Gastroesophageal sphincter (tissue), 4 donors: ENCODE measurements at regions not wholly inside any gene's neighbourhood (a gene's known extent, or its start where the extent isn't known, plus 50 kb on each side); places are given as distances from the start of the nearest gene placed in this dataset.

Experiments used
- ATAC-seq: fragments of 150-250 bp; one replicate; pipeline ENCODE4 v1.9.1; 2016; ENCODE audit warnings: mild to moderate bottlenecking, moderate library complexity
- H3K27ac ChIP-seq, 4 donors: fragments of 200-600 bp; sonication (generic) in 3 of 4; 1 replicate in 3 of 4; 2 replicates in 1 of 4; pipeline ENCODE4 v1.5.1; 2016 to 2019
- H3K27me3 ChIP-seq: fragments of 200-600 bp; sonication (generic); one replicate; pipeline ENCODE4 v1.5.1; 2019
- H3K36me3 ChIP-seq, 2 donors: fragments of 200-600 bp; sonication (generic); one replicate each; pipeline ENCODE4 v1.5.1; 2019; ENCODE audit warnings: control low read depth in 1 of 2
- H3K4me1 ChIP-seq, 3 donors: fragments of 200-600 bp; sonication (generic); 1 replicate in 2 of 3; 2 replicates in 1 of 3; pipeline ENCODE4 v1.5.1; 2016 to 2019; ENCODE audit warnings: control low read depth in 2 of 3
- H3K4me3 ChIP-seq, 2 donors: fragments of 200-600 bp; sonication (generic); one replicate each; pipeline ENCODE4 v1.5.1; 2019; ENCODE audit warnings: mild to moderate bottlenecking in 1 of 2, moderate library complexity in 1 of 2
- H3K9me3 ChIP-seq, 3 donors: fragments of 200-600 bp; sonication (generic); one replicate each; pipeline ENCODE4 v1.5.1; 2017 to 2019; ENCODE audit warnings: control low read depth in 2 of 3
- EP300 ChIP-seq: sonication (generic); formaldehyde crosslinking; IDR thresholded peaks from one replicate; pipeline ENCODE4 v1.6.1; 2017; ENCODE audit warnings: antibody characterized with exemption, mild to moderate bottlenecking
- POLR2A ChIP-seq, 2 donors: fragments of 450-650 bp; IDR thresholded peaks; one replicate each; pipeline ENCODE4 v1.6.1; 2017; ENCODE audit warnings: antibody characterized with exemption in 2 of 2, mild to moderate bottlenecking in 2 of 2, moderate library complexity in 1 of 2
- POLR2AphosphoS5 ChIP-seq: sonication (generic); formaldehyde crosslinking; IDR thresholded peaks from one replicate; pipeline ENCODE4 v1.6.1; 2017; ENCODE audit warnings: antibody characterized with exemption
- WGBS, 2 donors: methylation state at CpG; one replicate each; pipeline ENCODE4 v1.1.5; 2018; ENCODE audit warnings: low coverage in 1 of 2; 5-methylcytosine and 5-hydroxymethylcytosine counted together
- TF ChIP-seq, protein P1 (sequence below), 4 experiments: fragments of 200-600 bp in 2 of 4; fragments of 450-650 bp in 2 of 4; sonication (generic) in 1 of 4; IDR thresholded peaks; one replicate each; pipeline ENCODE4 v1.5.1; 2017 to 2019; ENCODE audit warnings: antibody characterized with exemption in 4 of 4, mild to moderate bottlenecking in 2 of 4, moderate library complexity in 2 of 4

DNA sequence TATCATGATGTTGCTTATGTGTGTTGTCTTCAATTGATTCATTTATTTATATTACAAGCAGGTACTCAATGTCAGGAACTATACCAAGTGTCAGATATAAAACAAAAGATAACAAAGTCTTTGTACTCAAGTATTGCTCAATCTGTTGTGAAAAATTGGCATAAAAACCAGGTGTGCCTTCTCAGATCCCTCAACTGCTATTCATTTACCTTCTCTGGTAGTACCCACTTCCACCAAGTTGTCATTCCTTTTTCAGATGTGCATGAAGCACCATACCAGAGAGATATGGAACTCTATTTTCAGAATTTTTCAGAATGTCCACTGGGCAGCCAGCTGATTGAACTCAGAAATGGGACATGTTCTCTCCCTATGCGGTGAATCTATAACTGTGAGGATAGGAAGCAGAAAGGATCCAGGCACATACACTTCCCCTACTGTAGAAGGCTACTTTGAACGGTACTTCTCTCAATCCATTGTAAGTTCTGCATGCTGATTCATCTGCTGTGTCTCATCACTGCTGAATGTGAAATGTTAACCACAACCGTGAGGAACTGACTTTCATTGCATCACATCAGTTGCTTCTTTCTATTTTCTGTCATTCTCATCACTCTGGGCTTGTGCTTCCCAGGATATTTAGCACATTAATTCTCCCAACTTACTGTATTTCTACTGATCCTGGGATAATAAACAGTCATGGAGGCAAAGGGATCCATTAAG, 1621.3 kb downstream of the SUCLG1 start:
- H3K27ac ChIP-seq = no peak overlapping the region
- H3K4me1 ChIP-seq = no peaks in the 10 kb centered on the region
- 54 to 82% methylated on average over 3 of the region's 3 CpGs for WGBS, 2 donors
- H3K27me3 ChIP-seq = no peaks in the 10 kb centered on the region
- no peak overlapping the region for H3K4me3 ChIP-seq
- no peaks in the 10 kb centered on the region for H3K36me3 ChIP-seq
- H3K9me3 ChIP-seq = no peaks in the 10 kb centered on the region
- TF ChIP-seq POLR2A (IDR thresholded peaks at IDR 0.05) = no peak
- TF ChIP-seq, protein P1, sequence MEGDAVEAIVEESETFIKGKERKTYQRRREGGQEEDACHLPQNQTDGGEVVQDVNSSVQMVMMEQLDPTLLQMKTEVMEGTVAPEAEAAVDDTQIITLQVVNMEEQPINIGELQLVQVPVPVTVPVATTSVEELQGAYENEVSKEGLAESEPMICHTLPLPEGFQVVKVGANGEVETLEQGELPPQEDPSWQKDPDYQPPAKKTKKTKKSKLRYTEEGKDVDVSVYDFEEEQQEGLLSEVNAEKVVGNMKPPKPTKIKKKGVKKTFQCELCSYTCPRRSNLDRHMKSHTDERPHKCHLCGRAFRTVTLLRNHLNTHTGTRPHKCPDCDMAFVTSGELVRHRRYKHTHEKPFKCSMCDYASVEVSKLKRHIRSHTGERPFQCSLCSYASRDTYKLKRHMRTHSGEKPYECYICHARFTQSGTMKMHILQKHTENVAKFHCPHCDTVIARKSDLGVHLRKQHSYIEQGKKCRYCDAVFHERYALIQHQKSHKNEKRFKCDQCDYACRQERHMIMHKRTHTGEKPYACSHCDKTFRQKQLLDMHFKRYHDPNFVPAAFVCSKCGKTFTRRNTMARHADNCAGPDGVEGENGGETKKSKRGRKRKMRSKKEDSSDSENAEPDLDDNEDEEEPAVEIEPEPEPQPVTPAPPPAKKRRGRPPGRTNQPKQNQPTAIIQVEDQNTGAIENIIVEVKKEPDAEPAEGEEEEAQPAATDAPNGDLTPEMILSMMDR (IDR thresholded peaks at IDR 0.05) = no peak
- no peak for TF ChIP-seq POLR2AphosphoS5
- ATAC-seq = no peak

- ATAC-seq = no peak
- Histone ChIP-seq H3K9me3 (no peaks in the 10 kb centered on the region), H3K4me3 (no peak overlapping the region), H3K36me3 (no peaks in the 10 kb centered on the region), H3K4me1 (no peaks in the 10 kb centered on the region), H3K27me3 (no peaks in the 10 kb centered on the region), H3K27ac (no peak overlapping the region)
- WGBS, 2 donors = 86 to 92% methylated on average over 1 of the region's 1 CpG
- no peak for TF ChIP-seq POLR2A (IDR thresholded peaks at IDR 0.05)
- no peak for TF ChIP-seq POLR2AphosphoS5
- TF ChIP-seq EP300 = no peak
- TF ChIP-seq, protein P1 (IDR thresholded peaks at IDR 0.05) = no peak
These were observed 1624.2 kb downstream of the SUCLG1 start for GRCh38 chr2:82834893-82835292.

- WGBS, 2 donors = 96 to 100% methylated on average over 1 to 2 of the region's 2 CpGs
- TF ChIP-seq EP300 = no peak
- TF ChIP-seq, protein P1 (IDR thresholded peaks at IDR 0.05) = no peak
- TF ChIP-seq POLR2A (IDR thresholded peaks at IDR 0.05) = no peak
- TF ChIP-seq POLR2AphosphoS5 = no peak
- Histone ChIP-seq H3K4me1 (no peaks in the 10 kb centered on the region), H3K27me3 (no peaks in the 10 kb centered on the region), H3K27ac (no peak overlapping the region), H3K4me3 (no peak overlapping the region), H3K36me3 (no peaks in the 10 kb centered on the region), H3K9me3 (no peaks in the 10 kb centered on the region)
- ATAC-seq = no peak
These were observed 1631.7 kb downstream of the SUCLG1 start for GRCh38 chr2:82827426-82827825.

DNA sequence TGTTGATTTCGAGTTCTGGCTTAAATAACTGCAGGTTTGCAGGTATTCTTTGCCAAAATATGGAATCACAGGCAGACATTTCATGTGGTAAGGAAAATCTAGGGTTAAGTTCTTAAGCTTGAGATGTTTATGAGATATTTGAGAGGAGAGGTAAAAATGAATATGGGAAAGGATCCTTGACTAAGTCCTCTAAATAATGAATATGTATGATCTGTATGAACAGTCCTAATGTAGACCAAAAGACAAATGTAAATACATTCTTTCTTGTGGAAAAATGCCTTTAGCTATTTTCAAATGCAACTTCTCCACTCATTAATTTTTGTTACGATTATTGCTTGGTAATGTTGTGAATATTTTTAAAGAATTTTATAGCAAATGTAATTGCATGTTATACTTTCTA, 1632.6 kb downstream of the SUCLG1 start:
- 91% methylated on average over 2 of the region's 2 CpGs for WGBS, 2 donors
- Histone ChIP-seq H3K27ac (no peak overlapping the region), H3K27me3 (no peaks in the 10 kb centered on the region), H3K36me3 (no peaks in the 10 kb centered on the region), H3K4me3 (no peak overlapping the region), H3K9me3 (no peaks in the 10 kb centered on the region), H3K4me1 (no peaks in the 10 kb centered on the region)
- ATAC-seq = no peak
- TF ChIP-seq POLR2AphosphoS5 = no peak
- TF ChIP-seq EP300 = no peak
- TF ChIP-seq, protein P1 (IDR thresholded peaks at IDR 0.05) = no peak
- TF ChIP-seq POLR2A (IDR thresholded peaks at IDR 0.05) = no peak

GRCh38 chr2:82825410-82826090, 1633.5 kb downstream of the SUCLG1 start:
- H3K27me3 ChIP-seq = no peaks in the 10 kb centered on the region
- WGBS, 2 donors = 92% methylated on average over 6 to 8 of the region's 8 CpGs

More at GRCh38 chr2:82825410-82826090, 1633.5 kb downstream of the SUCLG1 start:
- no peak overlapping the region for H3K4me3 ChIP-seq
- TF ChIP-seq POLR2AphosphoS5 (no peak), EP300 (no peak), POLR2A (IDR thresholded peaks at IDR 0.05) (no peak)
- TF ChIP-seq, protein P1 (IDR thresholded peaks at IDR 0.05) = no peak
- H3K4me1 ChIP-seq = no peaks in the 10 kb centered on the region
- H3K9me3 ChIP-seq = no peaks in the 10 kb centered on the region
- no peaks in the 10 kb centered on the region for H3K36me3 ChIP-seq
- ATAC-seq = no peak
- no peak overlapping the region for H3K27ac ChIP-seq
